GM18861 (cell line): ENCODE measurements at regions not wholly inside any gene's neighbourhood (a gene's known extent, or its start where the extent isn't known, plus 50 kb on each side); places are given as distances from the start of the nearest gene placed in this dataset.
"Not testable (repeated sequence)": the region's sequence is repeated elsewhere in the genome, so short reads cannot be mapped to it uniquely, and the experiment has no call there.

Experiments used
- ATAC-seq: cut with Tn5 transposase; IDR thresholded peaks from one replicate; pipeline ENCODE4 v1.9.1; 2021; ENCODE audit not compliant: unreplicated experiment

GRCh38 chr5:13354611-13355010, 589.9 kb downstream of the DNAH5 start:
- no peak for ATAC-seq

GRCh38 chr5:13350767-13351166, 593.7 kb downstream of the DNAH5 start:
- ATAC-seq = no peak

DNA sequence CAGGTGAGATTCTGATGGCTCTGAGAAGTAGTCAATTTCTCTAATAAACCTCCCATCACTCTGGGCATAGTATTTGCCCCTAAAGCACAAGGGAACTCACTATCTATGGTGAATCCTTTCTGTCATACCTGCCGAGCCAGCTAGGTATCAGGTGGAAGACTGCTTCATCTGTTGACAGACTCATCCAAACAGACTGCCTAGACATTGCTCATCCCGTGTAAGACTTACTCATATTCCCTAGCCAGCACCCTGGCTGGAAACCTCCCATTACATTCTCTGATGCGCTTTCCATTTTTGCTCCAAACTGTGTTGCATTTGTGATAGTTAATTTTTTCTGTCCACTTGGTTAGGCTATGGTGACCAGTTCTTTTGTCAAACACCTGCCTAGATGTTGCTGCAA, 595.9 kb downstream of the DNAH5 start:
- no peak for ATAC-seq

DNA sequence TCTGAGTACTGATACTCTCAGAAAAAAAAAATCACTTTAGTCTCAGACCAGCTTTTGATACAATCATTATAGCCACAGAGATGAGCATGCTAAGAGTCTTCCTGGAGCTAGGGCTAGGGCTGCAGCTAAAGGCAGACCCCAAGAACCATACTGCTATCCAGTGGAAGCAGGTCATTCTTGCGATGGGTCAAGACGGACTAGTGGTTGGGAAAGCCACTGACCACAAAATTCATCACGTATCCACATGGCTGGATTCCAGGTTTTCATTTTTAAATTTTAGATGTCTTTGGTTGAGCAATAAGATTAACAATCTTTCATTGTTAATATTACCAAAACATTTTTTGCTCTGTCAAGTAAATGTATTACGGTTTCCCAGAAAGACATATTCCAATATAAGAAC, 598.1 kb downstream of the DNAH5 start:
- ATAC-seq = no peak

DNA sequence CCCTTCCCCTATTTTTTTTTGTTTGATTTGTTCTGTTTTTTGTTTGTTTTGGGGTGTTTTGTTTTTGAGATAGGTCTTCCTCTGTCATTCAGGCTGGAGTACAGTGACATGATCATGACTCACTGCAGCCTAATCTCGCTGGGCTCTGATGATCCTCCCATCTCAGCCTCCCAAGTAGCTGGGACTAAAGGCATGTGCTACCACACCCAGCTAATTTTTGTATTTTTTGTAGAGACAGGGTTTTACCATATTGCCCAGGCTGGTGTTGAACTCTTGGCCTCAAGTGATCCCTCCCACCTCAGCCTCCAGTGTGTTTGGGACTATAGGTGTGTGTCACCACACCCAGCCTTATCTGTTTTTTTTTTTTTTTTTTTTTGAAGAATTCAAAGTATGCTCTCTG, 605.4 kb downstream of the DNAH5 start:
- ATAC-seq = no peak

- not testable (repeated sequence) for ATAC-seq
Observed at GRCh38 chr5:13335026-13335425, 609.5 kb downstream of the DNAH5 start.

GRCh38 chr5:13331585-13331984, 612.9 kb downstream of the DNAH5 start:
- ATAC-seq = no peak

- ATAC-seq = no peak
Observed at GRCh38 chr5:13328316-13328715, 616.2 kb downstream of the DNAH5 start.

- no peak for ATAC-seq
Observed at GRCh38 chr5:13325765-13326164, 618.7 kb downstream of the DNAH5 start.

DNA sequence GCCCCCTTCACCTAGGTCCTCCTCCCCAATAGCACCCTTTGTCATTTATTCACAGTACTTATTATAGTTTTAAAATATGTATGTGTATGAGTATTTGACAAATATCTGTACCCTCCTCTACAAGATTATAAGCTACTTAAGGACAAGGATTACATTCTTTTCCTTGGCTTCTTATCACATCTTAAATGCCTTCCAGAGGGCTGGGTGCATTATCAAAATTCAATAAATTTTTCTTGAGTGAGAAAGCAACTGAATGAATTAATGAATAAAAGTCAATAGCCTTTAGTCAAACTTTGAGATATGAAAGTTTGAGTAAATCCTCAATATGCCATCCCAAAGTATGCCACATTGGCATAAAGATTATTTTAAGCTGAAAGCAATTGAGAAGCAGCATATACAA, 621.7 kb downstream of the DNAH5 start:
- ATAC-seq = no peak

GRCh38 chr5:13317654-13318053, 626.8 kb downstream of the DNAH5 start:
- ATAC-seq = no peak

- ATAC-seq = no peak
Observed at GRCh38 chr5:13316176-13316575, 628.3 kb downstream of the DNAH5 start.

DNA sequence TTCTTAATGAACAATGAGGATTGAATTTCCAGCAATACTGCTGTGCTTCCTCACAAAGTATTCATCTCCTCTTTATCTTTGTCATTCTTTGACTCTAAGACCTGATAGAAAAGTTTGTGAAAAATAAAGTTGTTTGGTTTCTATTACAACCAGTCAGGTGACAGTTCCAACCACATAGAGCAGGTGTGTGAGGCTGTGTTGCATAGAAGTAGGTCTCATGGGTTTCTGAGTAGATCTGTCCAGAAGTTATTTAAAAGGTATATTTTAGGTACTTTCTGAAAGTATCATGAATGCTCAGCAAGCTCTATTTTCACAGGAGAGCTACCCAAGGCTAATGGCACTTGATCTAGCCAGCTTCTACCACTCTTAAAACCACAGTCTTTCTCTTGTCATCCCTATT, 637.0 kb downstream of the DNAH5 start:
- no peak for ATAC-seq

- ATAC-seq = no peak
Observed at GRCh38 chr5:13303445-13303844, 641.0 kb downstream of the DNAH5 start.

- ATAC-seq = no peak
Observed at GRCh38 chr5:13278811-13279210, 665.7 kb downstream of the DNAH5 start.

DNA sequence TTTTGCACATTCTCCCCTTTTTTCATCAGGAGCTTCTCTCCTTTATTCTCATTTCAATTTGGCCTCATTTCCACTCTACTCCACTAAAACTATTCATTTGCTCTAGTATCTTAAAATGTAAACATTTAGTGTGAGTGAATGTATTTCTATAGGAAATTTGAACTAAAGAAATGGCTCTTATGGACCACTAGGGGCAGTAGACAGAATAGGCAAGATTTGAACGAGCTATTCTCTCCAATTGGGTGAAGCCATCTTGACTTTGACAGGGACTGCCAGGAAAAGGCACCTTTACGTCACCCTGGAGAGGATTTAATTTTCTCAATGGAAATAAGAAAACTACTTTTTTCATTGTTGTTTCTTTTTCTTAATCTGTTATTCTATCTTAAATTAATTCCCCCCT, 666.3 kb downstream of the DNAH5 start:
- ATAC-seq = no peak

DNA sequence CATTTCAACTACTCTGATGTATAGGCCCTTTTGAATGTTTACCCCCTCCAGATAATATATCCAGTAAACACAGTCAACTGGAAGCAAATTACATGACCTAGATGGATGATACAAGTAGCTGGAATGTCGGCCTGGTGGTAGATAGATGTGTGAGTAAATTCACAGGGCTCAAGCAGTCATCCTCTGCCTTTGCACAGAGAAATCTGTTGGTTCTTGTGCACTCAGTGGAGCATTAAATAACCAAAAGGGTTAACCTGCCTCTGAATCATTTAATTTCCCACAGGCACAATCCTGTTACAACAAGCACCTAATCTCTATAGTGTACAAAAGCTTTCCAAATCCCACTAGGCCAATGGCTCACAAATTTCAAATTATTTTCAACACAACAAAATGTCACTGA, 668.3 kb downstream of the DNAH5 start:
- ATAC-seq = no peak

DNA sequence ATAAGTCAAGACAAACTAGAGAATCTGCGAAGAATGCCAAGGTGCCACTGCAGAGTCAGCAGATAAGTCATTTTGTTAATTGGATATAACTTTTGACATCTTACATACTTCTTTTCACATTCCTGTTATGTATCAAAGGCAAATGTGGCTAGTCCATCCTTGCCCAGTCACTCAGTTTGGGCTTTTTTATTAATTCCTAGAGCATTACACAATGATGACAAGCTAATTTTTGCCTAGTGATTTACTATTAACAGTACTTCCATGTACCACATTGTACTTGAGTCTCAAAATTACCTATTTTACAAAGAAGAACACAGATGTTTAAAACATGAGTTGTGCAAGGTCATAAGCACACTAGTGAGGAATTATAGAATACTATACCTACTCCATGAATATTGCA, 680.8 kb downstream of the DNAH5 start:
- ATAC-seq = no peak

- ATAC-seq = no peak
Observed at GRCh38 chr5:13253111-13253510, 691.4 kb downstream of the DNAH5 start.

- ATAC-seq = no peak
Observed at GRCh38 chr5:13252699-13253098, 691.8 kb downstream of the DNAH5 start.

DNA sequence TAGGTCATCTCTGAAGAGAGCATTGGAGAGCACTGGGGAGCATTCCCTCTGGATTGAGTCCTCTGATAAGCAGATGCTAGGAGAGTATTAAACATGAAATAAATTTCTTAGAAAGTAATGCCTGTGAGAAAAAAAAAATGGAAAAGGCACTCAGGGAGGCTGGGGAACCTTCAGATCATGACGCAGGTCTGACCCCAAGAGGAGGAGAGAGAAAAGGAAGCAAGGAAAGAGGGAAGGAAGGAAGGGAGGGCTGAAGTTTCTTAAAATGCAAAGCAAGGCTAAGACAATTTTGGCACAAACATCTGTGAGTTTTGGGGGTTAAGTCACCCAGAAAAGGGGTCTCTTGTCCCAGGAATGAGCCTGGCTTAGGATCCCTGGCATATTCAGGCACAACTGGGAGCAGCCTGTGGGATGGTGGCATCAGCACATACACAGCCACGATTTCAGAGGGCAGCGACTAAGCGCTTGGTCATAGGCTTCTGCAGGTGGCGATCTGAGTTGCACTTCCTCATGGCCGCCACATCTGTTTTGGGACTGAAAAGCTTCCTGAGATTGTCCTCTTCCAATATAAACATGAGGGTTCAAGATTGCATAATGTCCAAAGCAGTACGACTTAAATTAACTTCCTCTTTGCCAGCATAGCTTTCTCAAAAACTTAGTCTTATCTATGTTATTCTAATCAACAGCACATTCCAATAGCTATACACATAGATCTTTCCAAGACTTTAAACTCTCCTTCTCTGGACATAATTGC, 692.7 kb downstream of the DNAH5 start:
- no peak for ATAC-seq

DNA sequence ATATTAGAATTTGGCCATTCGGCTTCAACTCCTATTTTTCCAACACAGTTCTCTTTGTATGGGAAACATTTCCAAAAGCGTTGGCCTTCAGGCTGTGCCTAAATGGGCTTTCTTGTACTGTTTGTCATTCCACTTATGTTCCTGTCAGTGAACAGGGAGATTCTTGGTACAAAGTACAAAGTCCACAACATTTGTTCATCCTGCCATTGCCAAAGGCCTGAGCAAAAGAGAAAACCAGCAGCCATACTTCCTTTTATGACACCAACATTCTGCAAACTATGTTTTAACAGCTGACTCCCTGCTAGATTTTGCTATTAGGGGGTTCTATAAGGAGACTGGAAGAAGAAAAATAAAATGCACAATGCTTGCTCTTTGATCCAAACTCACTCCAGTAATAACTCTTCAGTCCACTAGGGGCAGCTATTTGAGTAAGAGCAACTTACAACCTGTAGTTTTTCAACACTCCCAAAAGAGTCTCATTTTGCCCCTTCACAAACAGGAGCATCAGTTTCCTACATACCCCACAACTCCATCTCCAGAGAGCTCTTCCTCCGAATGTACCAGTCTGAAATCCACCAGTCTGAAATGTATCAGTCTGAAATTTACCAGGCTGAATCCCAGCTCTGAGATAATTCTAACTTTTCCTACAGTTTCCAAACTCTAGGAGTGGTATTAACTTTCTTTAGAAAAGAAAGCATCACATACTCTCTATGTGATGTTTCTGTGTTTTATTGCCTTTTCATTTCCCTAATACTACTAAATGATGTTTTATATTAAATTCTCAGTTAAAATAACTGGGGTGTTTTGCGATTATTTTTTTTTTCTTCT, 693.8 kb downstream of the DNAH5 start:
- ATAC-seq = peak; percentile 57
